ENCODE measurements at regions not wholly inside any gene's neighbourhood (a gene's known extent, or its start where the extent isn't known, plus 50 kb on each side); places are given as distances from the start of the nearest gene placed in this dataset.

GRCh38 chr4:22873899-22874298, 181.2 kb downstream of the GBA3 start:
- TF ChIP-seq CTCF (conservative IDR thresholded peaks at IDR 0.05; ENCODE audit: low read depth, low read length) (no peak), EZH2 (IDR thresholded peaks at IDR 0.05; ENCODE audit: low read length, unreplicated experiment) (no peak)

Data from PC-3 (cell line).